ENCODE measurements at regions not wholly inside any gene's neighbourhood (a gene's known extent, or its start where the extent isn't known, plus 50 kb on each side); places are given as distances from the start of the nearest gene placed in this dataset.

- in situ Hi-C loops (cut with HindIII; ENCODE audit: low sequenced_read_pairs): no loop called here
- no peak for DNase-seq (ENCODE audit: low read depth, low spot score)
- H3K4me3 ChIP-seq (ENCODE audit: low read depth, low read length): no peak overlapping the region
- TF ChIP-seq, protein P1, sequence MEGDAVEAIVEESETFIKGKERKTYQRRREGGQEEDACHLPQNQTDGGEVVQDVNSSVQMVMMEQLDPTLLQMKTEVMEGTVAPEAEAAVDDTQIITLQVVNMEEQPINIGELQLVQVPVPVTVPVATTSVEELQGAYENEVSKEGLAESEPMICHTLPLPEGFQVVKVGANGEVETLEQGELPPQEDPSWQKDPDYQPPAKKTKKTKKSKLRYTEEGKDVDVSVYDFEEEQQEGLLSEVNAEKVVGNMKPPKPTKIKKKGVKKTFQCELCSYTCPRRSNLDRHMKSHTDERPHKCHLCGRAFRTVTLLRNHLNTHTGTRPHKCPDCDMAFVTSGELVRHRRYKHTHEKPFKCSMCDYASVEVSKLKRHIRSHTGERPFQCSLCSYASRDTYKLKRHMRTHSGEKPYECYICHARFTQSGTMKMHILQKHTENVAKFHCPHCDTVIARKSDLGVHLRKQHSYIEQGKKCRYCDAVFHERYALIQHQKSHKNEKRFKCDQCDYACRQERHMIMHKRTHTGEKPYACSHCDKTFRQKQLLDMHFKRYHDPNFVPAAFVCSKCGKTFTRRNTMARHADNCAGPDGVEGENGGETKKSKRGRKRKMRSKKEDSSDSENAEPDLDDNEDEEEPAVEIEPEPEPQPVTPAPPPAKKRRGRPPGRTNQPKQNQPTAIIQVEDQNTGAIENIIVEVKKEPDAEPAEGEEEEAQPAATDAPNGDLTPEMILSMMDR (IDR thresholded peaks at IDR 0.05; ENCODE audit: low read depth, low read length): no peak
Observed at GRCh38 chr3:106491796-106492195, 623.0 kb upstream of the CBLB start.

DNA sequence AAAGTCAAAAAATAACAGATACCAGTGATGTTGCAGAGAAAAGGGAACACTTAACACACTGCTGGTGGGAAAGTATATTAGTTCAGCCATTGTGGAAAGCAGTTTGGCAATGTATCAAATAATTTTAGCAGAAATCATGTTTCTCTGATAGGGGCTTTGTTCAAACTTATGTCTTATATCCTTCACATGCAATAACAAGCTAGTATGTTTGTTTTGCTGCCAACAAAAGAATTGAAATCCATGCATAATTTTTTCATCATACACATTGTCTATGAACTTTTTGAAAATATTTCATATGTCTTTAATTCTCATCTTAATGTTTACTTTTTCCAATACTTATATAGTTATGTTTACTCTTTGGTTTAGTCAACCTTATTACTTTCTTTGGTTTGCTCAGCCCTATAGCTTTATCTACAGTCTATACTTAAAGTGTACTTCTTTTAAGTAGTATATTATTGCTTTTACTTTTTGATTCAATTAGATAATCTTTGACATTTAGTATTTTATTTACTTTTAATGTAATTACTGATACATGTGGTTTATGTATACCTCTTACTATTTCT, 639.6 kb upstream of the CBLB start:
- no peak for DNase-seq (ENCODE audit: low read depth, low spot score)
- in situ Hi-C loops (cut with HindIII; ENCODE audit: low sequenced_read_pairs): no loop called here
- H3K4me3 ChIP-seq (ENCODE audit: low read depth, low read length): no peak overlapping the region
- TF ChIP-seq, protein P1 (IDR thresholded peaks at IDR 0.05; ENCODE audit: low read depth, low read length): no peak

- TF ChIP-seq, protein P1 (IDR thresholded peaks at IDR 0.05; ENCODE audit: low read depth, low read length): no peak
- DNase-seq (ENCODE audit: low read depth, low spot score): no peak
- in situ Hi-C loops (cut with HindIII; ENCODE audit: low sequenced_read_pairs): no loop called here
- no peak overlapping the region for H3K4me3 ChIP-seq (ENCODE audit: low read depth, low read length)
Observed at GRCh38 chr3:106510206-106510605, 641.4 kb upstream of the CBLB start.

DNA sequence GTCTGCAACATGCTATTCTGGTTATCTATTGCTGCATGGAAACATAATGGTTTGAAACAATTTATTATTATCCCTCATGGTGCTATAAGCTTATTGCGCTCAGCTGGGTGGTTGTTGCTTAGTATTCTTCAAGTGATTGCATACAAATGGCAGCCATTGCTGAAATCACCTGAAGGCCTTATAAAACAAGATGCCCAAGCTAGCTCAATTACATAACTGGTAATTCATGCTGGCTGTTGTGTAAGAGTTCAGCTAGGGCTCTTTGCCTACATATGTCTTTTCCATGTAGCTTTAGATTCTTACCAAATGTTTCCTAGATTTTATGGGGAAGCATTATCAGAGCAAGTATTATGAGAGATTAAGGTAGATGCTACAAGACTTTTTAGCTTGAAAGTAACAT, 644.0 kb upstream of the CBLB start:
- TF ChIP-seq, protein P1 (IDR thresholded peaks at IDR 0.05; ENCODE audit: low read depth, low read length): no peak
- DNase-seq (ENCODE audit: low read depth, low spot score): no peak
- in situ Hi-C loops (cut with HindIII; ENCODE audit: low sequenced_read_pairs): no loop called here
- H3K4me3 ChIP-seq (ENCODE audit: low read depth, low read length): no peak overlapping the region

DNA sequence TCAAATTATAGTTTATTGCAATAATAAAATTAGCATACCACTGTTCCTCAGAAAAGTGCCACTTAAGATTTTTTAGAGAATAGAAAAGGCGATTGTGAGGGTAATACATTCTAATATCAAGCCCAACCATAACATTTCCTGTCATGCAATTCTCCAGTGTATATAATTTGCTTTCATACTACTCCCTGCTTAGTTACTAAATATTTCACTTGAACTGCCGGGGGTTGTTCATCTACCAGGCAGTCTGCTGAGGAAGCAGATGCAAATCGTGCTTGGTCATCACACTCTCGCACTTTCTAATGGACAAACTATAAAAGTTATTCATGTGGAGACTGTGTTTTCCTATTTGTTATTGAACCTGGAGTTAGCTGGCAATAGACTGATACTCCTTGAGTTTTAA, 645.6 kb upstream of the CBLB start:
- TF ChIP-seq, protein P1 (IDR thresholded peaks at IDR 0.05; ENCODE audit: low read depth, low read length): no peak
- in situ Hi-C loops (cut with HindIII; ENCODE audit: low sequenced_read_pairs): no loop called here
- no peak overlapping the region for H3K4me3 ChIP-seq (ENCODE audit: low read depth, low read length)
- DNase-seq (ENCODE audit: low read depth, low spot score): peak; percentile 12

DNA sequence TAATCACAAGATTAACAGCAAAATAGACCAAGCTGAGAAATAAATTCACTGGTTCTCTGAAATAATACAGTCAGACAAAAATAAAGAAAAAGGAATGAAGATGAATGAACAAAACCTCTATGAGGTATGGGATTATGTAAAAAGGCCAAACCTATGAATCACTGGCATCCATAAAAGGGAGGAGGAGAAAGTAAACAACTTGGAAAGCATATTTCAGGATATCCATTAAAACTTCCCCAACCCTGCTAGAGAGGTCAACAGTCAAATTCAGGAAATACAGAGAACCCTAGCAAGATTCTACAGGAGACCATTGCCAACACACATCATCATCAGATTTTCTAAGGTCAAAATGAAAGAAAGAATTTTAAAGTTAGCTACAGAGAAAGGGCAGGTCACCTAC, 649.7 kb upstream of the CBLB start:
- in situ Hi-C loops (cut with HindIII; ENCODE audit: low sequenced_read_pairs): no loop called here
- no peak overlapping the region for H3K4me3 ChIP-seq (ENCODE audit: low read depth, low read length)
- TF ChIP-seq, protein P1 (IDR thresholded peaks at IDR 0.05; ENCODE audit: low read depth, low read length): no peak
- peak; percentile 38 for DNase-seq (ENCODE audit: low read depth, low spot score)

DNA sequence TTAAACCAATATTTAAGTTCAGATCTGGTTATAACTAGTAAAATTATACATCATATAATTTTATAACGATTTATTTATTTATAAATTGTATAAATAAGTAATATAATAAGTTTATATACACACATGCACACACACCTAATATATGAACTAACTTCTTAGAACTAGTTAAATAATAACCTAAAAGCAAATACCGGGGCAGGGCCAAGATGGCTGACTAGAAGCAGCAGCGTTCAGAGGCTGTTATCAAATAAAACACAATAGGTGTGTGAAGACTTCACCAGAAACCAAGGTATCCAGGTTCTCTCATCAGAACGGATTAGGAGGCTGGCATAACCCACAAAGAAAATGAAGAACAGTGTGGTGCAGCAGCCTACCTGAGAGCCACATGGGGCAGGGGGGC, 653.6 kb upstream of the CBLB start:
- TF ChIP-seq, protein P1 (IDR thresholded peaks at IDR 0.05; ENCODE audit: low read depth, low read length): no peak
- DNase-seq (ENCODE audit: low read depth, low spot score): no peak
- in situ Hi-C loops (cut with HindIII; ENCODE audit: low sequenced_read_pairs): no loop called here
- H3K4me3 ChIP-seq (ENCODE audit: low read depth, low read length): no peak overlapping the region
